ENCODE measurements at regions not wholly inside any gene's neighbourhood (a gene's known extent, or its start where the extent isn't known, plus 50 kb on each side); places are given as distances from the start of the nearest gene placed in this dataset.

GRCh38 chr2:234770715-234771141, 181.1 kb upstream of the SH3BP4 start:
- TF ChIP-seq POLR2A (IDR thresholded peaks at IDR 0.05) (no peak), CTCF (IDR thresholded peaks at IDR 0.05) (no peak), POLR2AphosphoS5 (IDR thresholded peaks at IDR 0.05) (no peak)
